ENCODE measurements at regions not wholly inside any gene's neighbourhood (a gene's known extent, or its start where the extent isn't known, plus 50 kb on each side); places are given as distances from the start of the nearest gene placed in this dataset.

DNA sequence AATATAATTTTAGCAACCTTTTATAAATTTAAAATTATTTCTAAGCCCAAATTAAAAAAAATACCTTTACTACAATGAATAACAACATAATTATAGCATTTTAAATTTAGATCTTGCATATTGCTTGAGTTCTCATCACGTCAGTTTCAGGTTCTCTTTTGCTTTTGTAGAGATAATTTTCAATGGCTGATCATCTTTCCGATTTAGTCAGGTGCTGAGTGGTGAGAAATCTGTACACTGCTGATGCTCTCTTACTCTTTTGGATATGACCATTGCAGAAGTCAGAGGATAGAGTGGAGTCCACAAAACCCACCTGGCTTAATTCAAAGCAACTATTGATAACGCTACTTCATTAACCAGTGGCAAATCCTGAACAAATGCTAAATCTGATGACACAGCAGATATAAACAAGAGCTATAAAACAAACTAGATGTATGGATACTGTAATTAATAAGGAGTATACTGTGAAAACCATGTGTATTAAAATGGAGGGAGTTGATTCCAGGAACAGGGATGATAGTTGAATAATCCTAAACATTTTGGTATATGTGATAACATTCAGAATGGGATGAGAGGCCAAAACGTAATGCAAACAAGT lies 394.8 kb downstream of the CSNK1G3 start:
- DNase-seq = no peak

DNA sequence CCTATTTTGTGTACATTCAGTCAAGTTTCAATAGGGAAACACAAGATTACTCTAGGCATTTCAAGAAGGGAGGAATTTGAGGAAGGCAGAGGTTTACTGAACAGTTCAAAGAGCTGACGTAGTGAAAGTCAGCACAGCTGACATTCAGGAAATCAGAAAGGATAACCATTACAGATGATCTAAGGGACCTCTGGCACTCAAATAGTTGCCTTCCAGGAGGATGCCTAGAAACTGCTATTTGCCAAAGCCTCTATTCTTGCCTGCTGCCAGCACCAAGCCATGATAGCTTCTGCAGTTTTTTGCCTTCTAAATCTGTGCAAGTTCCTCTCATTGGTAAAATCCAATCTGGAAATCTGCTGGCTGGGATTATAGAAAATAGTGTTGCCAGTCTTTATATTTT lies 373.1 kb downstream of the CSNK1G3 start:
- no peak for DNase-seq

DNA sequence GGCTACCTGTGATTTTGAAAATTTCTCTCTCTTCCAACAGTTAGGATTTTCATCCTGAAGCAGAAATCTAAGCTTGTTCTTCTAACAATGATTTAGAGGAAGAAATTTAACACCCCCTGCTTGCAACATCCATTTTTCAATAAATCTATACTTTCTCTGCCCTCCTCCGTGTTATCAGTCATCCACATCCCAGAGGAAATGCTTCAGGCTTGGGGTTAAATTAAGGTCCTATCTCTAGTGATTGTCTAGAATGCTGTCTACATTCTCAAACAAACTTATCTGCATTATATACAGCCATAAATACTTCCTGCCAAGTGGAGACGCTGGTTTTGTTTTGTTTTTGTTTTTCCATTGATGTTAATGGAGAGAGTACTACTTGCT lies 371.0 kb downstream of the CSNK1G3 start:
- no peak for DNase-seq

- no peak for DNase-seq
Measured at GRCh38 chr5:123882319-123882964, 370.5 kb downstream of the CSNK1G3 start.

DNA sequence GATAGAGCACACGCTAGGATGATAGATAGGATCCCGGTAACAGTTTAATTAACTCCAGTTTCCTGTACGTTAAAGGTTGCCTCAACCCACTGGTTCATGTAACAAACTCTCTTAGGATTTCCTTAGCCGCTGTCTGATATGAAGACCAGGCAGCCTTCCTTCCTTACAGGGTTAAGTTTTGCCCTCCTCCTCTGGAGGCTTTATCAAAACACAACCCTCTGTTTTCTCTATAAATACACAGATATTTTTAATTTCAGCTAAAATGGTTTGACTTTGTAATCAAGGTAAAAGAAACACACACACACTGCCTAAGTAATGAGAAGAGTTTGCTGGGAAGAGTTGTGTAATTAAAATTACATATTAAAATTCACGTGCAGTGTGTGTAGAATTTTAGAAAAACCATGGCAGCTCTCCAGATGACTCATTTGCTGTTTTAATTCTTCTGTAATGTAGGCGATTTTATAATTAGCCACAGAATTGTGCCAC lies 369.8 kb downstream of the CSNK1G3 start:
- DNase-seq = no peak

GRCh38 chr5:123880875-123881274 lies 368.9 kb downstream of the CSNK1G3 start:
- no peak for DNase-seq

DNA sequence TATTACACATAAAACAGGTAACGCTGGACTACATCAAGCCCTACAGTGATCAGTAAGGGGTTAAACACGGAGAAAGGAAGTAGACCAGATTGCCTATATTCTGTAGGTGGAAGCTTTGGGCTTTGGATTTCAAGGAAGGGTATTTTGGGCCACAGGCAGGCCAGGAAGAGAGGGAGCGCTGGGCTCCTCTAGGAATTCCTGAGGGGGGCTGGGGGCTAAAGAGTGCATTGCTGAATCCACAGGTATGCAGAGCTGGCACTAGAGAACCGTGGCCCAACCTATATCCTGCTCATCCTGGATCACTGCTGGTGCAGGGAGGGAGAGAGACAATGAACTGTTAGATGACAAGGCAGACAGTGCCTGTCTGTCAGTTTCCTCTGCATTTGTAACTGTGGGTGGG lies 367.1 kb downstream of the CSNK1G3 start:
- DNase-seq = no peak

GRCh38 chr5:123876276-123876790 lies 364.4 kb downstream of the CSNK1G3 start:
- DNase-seq = no peak

GRCh38 chr5:123875561-123876275 lies 363.7 kb downstream of the CSNK1G3 start:
- no peak for DNase-seq

GRCh38 chr5:123874600-123875201 lies 362.7 kb downstream of the CSNK1G3 start:
- no peak for DNase-seq

- no peak for DNase-seq
Measured at GRCh38 chr5:123873846-123874245, 361.9 kb downstream of the CSNK1G3 start.

GRCh38 chr5:123871373-123871772 lies 359.4 kb downstream of the CSNK1G3 start:
- DNase-seq = no peak

DNA sequence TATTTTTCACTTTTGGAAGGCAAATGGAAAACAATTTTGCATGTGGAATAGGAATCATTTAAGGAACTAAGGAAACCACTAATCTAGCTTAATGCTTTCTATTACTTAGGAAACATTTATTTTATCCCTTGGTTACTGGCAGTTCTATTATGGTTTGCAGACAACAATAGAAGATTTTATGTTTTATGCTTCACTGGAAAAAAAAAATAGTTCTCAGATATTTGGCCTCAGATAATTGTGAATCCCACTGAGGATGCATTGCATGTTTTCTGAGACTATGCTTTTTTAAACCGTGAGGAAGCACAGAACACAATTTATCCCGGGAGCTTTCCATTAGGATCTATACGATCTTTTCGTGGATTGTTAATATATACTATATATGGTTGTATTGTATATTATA lies 356.9 kb downstream of the CSNK1G3 start:
- no peak for DNase-seq

GRCh38 chr5:123868267-123868666 lies 356.3 kb downstream of the CSNK1G3 start:
- DNase-seq = no peak

- no peak for DNase-seq
Measured at GRCh38 chr5:123865641-123866040, 353.7 kb downstream of the CSNK1G3 start.

- no peak for DNase-seq
Measured at GRCh38 chr5:123864578-123864977, 352.6 kb downstream of the CSNK1G3 start.

- no peak for DNase-seq
Measured at GRCh38 chr5:123858938-123859337, 347.0 kb downstream of the CSNK1G3 start.

DNA sequence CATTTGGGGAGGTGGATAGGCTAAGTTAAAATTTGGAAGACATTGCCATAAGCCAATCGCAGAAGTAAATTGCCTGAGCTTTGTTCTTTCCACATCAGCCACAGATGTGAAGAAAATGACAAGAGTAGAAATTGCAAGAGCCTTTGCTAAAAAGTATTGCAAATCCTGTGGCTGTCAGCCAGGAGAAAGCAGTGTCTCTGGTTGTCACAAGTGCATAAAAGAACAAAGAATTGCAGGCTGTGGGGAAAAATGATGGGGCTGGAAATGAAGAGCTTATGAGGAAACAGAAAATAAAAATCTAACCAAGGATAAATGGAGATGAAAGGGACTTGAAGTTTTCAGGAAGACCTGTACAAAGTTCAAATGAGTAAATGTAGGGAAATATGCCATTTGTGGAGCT lies 344.8 kb downstream of the CSNK1G3 start:
- DNase-seq = no peak

DNA sequence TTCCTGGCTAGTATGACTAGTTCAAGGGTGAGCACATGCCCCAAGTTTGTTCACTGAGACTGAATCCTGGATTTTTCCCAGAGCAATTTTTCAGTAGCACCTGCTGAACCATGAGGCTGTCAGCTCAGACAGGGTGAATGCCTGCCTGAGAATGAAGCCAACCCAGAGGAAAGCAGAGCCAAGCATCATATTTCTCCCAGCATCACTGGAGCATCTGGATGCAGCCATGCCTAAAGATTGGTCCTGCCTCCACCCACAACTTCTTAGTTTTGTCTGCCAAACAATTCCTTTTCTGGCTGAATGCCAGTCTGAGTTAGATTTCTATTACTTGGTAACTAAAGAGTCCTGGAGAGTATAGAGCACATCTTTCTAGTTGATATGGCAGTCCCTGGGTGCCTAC lies 343.6 kb downstream of the CSNK1G3 start:
- DNase-seq = no peak

GRCh38 chr5:123845356-123846100 lies 333.6 kb downstream of the CSNK1G3 start:
- no peak for DNase-seq

- DNase-seq = no peak
Measured at GRCh38 chr5:123844873-123845272, 332.9 kb downstream of the CSNK1G3 start.

DNA sequence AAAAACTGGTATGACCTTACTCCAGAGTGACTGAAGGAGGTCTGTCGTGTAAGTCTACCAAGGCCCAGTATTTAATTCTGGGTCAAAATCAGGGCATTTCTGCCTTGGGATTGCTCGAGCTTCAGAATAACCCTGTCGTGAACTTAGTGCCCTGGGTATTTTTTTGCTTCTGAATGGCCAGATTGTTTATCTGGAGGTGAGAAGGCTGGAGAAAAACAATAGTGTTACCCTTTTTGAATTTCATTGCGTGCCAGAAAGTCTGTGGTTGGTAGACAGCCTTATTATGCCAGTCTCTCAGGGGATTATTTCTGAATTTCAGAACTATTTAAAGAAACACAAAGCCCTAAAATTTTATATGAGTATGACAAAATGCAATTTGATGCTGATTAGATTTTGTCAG lies 323.4 kb downstream of the CSNK1G3 start:
- DNase-seq = no peak

DNA sequence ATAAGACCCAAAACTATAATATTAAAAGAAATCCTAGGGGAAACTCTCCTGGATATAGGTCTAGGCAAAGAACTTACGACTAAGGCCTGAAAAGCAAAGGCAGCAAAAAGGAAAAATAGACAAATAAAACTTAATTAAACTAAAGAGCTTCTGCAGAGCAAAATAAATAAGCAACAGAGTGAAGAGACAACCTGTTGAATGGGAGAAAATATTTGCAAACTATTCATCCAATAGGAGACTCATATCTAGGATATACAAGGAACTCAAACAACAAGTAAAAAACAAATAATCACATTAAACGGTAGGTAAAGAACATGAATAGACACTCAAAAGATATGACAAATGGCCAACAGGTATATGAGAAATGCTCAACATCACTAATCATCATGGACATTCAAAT lies 318.6 kb downstream of the CSNK1G3 start:
- no peak for DNase-seq

Data from SIG-M5 (cell line).